GM12878 (cell line): ENCODE measurements at regions not wholly inside any gene's neighbourhood (a gene's known extent, or its start where the extent isn't known, plus 50 kb on each side); places are given as distances from the start of the nearest gene placed in this dataset.

Source experiments
- ATAC-seq: fragments of 200-7000 bp; cut with Tn5 transposase; 3 replicates; pipeline ENCODE4 v1.9.1; 2020; ENCODE audit warnings: mild to moderate bottlenecking, moderate library complexity
- BruUV-seq: library from RNA; stranded (reverse); fragments of 400-500 nt; replicated peaks from 2 replicates; lab custom pipeline; 2021; lab: Mats Ljungman, UMichigan
- CTCF ChIA-PET: fragments of 300-600 bp; sonication (Branson Sonifier 250); formaldehyde crosslinking; extraction: SDS; loops from one replicate; lab custom pipeline; 2021; ENCODE audit warnings: inconsistent platforms; lab: Yijun Ruan, JAX
- POLR2A ChIA-PET: fragments of 350-600 bp; formaldehyde crosslinking; extraction: SDS; loops from one replicate; lab custom pipeline; 2021; ENCODE audit warnings: inconsistent platforms; lab: Charles Lee
- RAD21 ChIA-PET: fragments of 300-600 bp; sonication (Branson Sonifier 250); formaldehyde crosslinking; loops from one replicate; lab custom pipeline; 2023; ENCODE audit warnings: antibody characterized with exemption; ENCODE audit not compliant: unreplicated experiment; lab: Charles Lee
- SMC1A ChIA-PET: fragments of 300-600 bp; sonication (Branson Sonifier 250); formaldehyde crosslinking; loops from one replicate; lab custom pipeline; 2023; ENCODE audit not compliant: unreplicated experiment, uncharacterized antibody; lab: Charles Lee
- DNase-seq: peaks from one replicate; pipeline ENCODE4 v3.0.0-alpha.2; 2011; ENCODE audit warnings: low read depth, low spot score
- FAIRE-seq: peaks from 3 replicates; lab custom pipeline; 2011; peaks lifted over from hg19 to GRCh38; lab: Jason Lieb, UNC
- H2AFZ ChIP-seq: 2 replicates; pipeline ENCODE4 v1.6.0; 2011; ENCODE audit warnings: low read depth, low read length, control low read depth; ENCODE audit not compliant: control insufficient read depth
- H3K27ac ChIP-seq: 2 replicates; pipeline ENCODE4 v1.5.1; 2011; ENCODE audit warnings: control low read depth; ENCODE audit not compliant: control insufficient read depth, insufficient read depth
- H3K27me3 ChIP-seq, 2 experiments: replicated peaks in 1 of 2; 2 replicates each; pipeline versions ENCODE4 v1.6.0 to v1.6.1; 2011; ENCODE audit warnings: low read length in 1 of 2; ENCODE audit not compliant: control insufficient read depth in 2 of 2, insufficient read depth in 2 of 2
- H3K36me3 ChIP-seq, 2 experiments: 2 replicates each; pipeline ENCODE4 v1.5.1; 2011; ENCODE audit warnings: low read length in 1 of 2; ENCODE audit not compliant: control insufficient read depth in 2 of 2, insufficient read depth in 2 of 2
- H3K4me1 ChIP-seq: 2 replicates; pipeline ENCODE4 v1.6.1; 2011; ENCODE audit warnings: mild to moderate bottlenecking, low read length, moderate library complexity, mixed read lengths; ENCODE audit not compliant: control insufficient read depth, insufficient read depth
- H3K4me2 ChIP-seq: 2 replicates; pipeline ENCODE4 v1.6.0; 2011; ENCODE audit warnings: control low read depth; ENCODE audit not compliant: control insufficient read depth, insufficient read depth
- H3K4me3 ChIP-seq: fragments of 200-600 bp; sonication (generic); 2 replicates; pipeline ENCODE4 v1.5.1; 2016
- H3K79me2 ChIP-seq: 2 replicates; pipeline ENCODE4 v1.6.0; 2011; ENCODE audit warnings: low read length; ENCODE audit not compliant: control insufficient read depth, insufficient read depth
- H3K9ac ChIP-seq: 2 replicates; pipeline ENCODE4 v1.8.0; 2011; ENCODE audit warnings: low read length, control low read depth, mixed read lengths; ENCODE audit not compliant: control insufficient read depth, insufficient read depth
- H3K9me3 ChIP-seq: replicated peaks from 3 replicates; pipeline ENCODE4 v1.5.1; 2011; ENCODE audit warnings: mild to moderate bottlenecking, low read length; ENCODE audit not compliant: control insufficient read depth, insufficient read depth
- H4K20me1 ChIP-seq: 2 replicates; pipeline ENCODE4 v1.6.0; 2011; ENCODE audit not compliant: control insufficient read depth, insufficient read depth
- JUND ChIP-seq: IDR thresholded peaks from 2 replicates; pipeline ENCODE4 v1.6.1; 2012; ENCODE audit warnings: low read depth, mild to moderate bottlenecking, low read length, improper control_type of control experiment, moderate library complexity
- RAD21 ChIP-seq: IDR thresholded peaks from 2 replicates; pipeline ENCODE4 v1.6.1; 2011; ENCODE audit warnings: mild to moderate bottlenecking, low read depth, low read length, moderate library complexity; ENCODE audit not compliant: insufficient read depth
- SIX5 ChIP-seq: IDR thresholded peaks from 2 replicates; pipeline ENCODE4 v1.6.1; 2011; ENCODE audit warnings: mild to moderate bottlenecking, low read depth, low read length, moderate library complexity; ENCODE audit not compliant: severe bottlenecking
- SMARCA5 ChIP-seq: fragments of 450-650 bp; IDR thresholded peaks from 2 replicates; pipeline ENCODE4 v1.6.1; 2017; ENCODE audit warnings: mild to moderate bottlenecking
- SP1 ChIP-seq: IDR thresholded peaks from one replicate; pipeline ENCODE4 v1.6.1; 2011; ENCODE audit warnings: low read depth, low read length
- STAT1 ChIP-seq: fragments of 450-650 bp; conservative IDR thresholded peaks from 2 replicates; pipeline ENCODE4 v1.6.1; 2014; ENCODE audit warnings: antibody characterized with exemption, mild to moderate bottlenecking
- ZBTB11 ChIP-seq: fragments of 450-650 bp; formaldehyde crosslinking; IDR thresholded peaks from 2 replicates; pipeline ENCODE4 v1.5.0; 2022; ENCODE audit warnings: mild to moderate bottlenecking, missing genetic modification characterization
- WGBS: methylation state at CpG from one replicate; pipeline ENCODE4 v1.1.6; 2016; ENCODE audit warnings: low lambda C conversion rate; ENCODE audit not compliant: insufficient replicate concordance, insufficient coverage; ENCODE audit errors: missing lambda C conversion rate; 5-methylcytosine and 5-hydroxymethylcytosine counted together
- in situ Hi-C: fragments of 300-500 bp; cut with MboI; formaldehyde crosslinking; loops from 9 replicates; pipeline ENCODE4 v1.14.3; 2018; ENCODE audit warnings: mixed read lengths
- intact Hi-C: fragments of 100-400 bp; cut with micrococcal nuclease; formaldehyde crosslinking; loops from one replicate; pipeline ENCODE4 v1.14.2; 2022; ENCODE audit not compliant: unreplicated experiment

- ATAC-seq, result no peak
- 19% methylated on average over 16 of the region's 16 CpGs for WGBS
- BruUV-seq, result no TSS peak
These were observed 105.9 kb upstream of the SEC14L1 start for GRCh38 chr17:77034677-77035424.

More at GRCh38 chr17:77034677-77035424, 105.9 kb upstream of the SEC14L1 start:
- no peak overlapping the region for H3K9ac ChIP-seq
- H3K36me3 ChIP-seq, result no peaks in the 10 kb centered on the region
- intact Hi-C loops, result no loop called here
- no peak for DNase-seq
- no peaks in the 10 kb centered on the region for H4K20me1 ChIP-seq
- ChIA-PET RAD21 (no interaction called here), SMC1A (no interaction called here), CTCF (interaction anchor here (1.0 kb wide), 1 partner anchor 21 kb away, joined by 3 read pairs; no protein-coding TSS in a partner anchor), POLR2A (no interaction called here)
- H2AFZ ChIP-seq, result no peak overlapping the region
- no peak overlapping the region for H3K4me2 ChIP-seq
- no peak overlapping the region for H3K27ac ChIP-seq
- H3K4me1 ChIP-seq, result no peaks in the 10 kb centered on the region
- H3K27me3 ChIP-seq, result peaks cover 4 to 6% of the 10 kb centered on the region in 2 experiments; a peak in 3 of 4 replicates
- no peak overlapping the region for H3K4me3 ChIP-seq
- H3K9me3 ChIP-seq, result peaks cover 3% of the 10 kb centered on the region; the same call in 1 of the 3 replicates
- FAIRE-seq, result no peak
- in situ Hi-C loops, result no loop called here
- TF ChIP-seq SMARCA5 (no peak), SIX5 (no peak), ZBTB11 (no peak), JUND (no peak), RAD21 (0 out of 2 replicates have a peak, but pooled peaks have one; percentile 19), SP1 (no peak), STAT1 (no peak)
- no peaks in the 10 kb centered on the region for H3K79me2 ChIP-seq
